ENCODE measurements at regions not wholly inside any gene's neighbourhood (a gene's known extent, or its start where the extent isn't known, plus 50 kb on each side); places are given as distances from the start of the nearest gene placed in this dataset.
"Not testable (repeated sequence)": the region's sequence is repeated elsewhere in the genome, so short reads cannot be mapped to it uniquely, and the experiment has no call there.

DNA sequence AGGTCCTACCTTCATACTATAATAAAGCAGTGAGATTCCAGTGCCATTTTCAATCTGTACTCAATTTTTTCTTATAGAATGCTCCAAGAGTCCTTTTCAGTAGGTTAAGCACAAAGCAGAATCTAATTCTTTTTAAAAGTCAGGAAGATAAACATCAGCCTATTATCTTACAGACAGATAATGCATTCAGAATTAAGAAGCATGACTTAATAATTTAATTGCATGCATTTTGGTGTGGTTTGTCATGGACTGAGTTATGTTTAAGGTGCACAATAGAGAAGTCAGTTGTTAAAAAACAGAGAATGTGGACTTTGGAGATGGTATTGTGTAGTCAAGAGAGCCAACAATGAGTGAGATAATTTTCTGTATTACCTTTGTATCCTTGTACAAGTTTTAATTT lies 1656.3 kb upstream of the LRRTM3 start:
- DNase-seq (ENCODE audit: low read depth in 2 of 2) = not testable (repeated sequence)

DNA sequence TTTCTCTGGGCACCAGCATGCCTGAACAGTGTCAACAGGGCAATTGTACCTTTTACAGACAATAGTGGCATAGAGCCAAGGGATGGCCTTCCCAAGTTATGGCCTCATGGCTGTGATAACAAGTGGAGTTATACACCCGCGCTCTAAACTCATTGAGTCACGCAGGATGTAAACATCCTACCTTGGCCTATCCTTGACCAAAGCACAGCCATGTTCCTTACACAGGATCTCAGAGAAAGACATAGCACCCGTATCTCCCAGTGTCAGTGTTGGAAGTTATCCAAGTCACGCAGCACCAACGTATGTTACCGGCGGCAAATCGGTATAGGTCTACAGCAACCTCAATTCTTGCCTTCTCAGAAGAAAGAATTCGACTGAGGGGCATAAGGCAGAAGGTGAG lies 1654.9 kb upstream of the LRRTM3 start:
- DNase-seq (ENCODE audit: low read depth in 2 of 2) = no peak

DNA sequence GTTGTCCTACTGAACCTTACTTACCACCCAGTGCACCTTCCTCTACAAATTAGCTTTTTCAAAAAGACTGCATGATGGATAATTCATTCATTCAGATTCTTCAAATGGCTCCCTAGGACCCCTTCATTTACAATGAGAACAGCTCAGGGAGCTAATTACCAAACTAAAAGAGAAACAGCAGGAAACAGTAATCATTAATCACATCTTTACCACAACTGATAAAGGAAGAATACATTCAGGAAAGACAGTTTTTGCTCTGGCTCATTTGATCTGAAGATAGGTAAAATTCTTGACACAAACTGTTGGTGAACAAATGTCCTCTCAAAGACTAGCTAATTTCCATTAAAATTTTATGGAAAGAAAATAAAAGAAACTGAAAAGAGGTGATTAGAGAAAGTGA lies 1652.7 kb upstream of the LRRTM3 start:
- no peak for DNase-seq (ENCODE audit: low read depth in 2 of 2)

DNA sequence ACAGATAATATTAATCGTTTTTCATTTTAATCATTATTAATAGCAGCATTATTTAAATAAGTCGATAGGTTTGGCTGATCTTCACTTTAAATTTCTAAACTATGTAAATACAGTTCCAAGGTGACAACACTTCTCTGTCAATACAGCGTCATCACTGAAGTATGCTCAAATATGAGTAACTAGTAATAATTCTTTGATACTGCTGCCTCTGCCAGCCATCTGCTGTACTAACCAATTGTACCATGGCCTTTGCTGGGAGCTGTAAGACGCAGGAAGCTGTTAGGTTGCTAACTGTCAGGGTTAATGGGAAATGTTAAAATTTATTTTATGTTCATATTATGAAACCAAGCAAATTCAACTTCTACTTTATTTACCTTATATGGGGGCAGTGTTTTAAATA lies 1650.5 kb upstream of the LRRTM3 start:
- DNase-seq (ENCODE audit: low read depth in 2 of 2) = no peak

DNA sequence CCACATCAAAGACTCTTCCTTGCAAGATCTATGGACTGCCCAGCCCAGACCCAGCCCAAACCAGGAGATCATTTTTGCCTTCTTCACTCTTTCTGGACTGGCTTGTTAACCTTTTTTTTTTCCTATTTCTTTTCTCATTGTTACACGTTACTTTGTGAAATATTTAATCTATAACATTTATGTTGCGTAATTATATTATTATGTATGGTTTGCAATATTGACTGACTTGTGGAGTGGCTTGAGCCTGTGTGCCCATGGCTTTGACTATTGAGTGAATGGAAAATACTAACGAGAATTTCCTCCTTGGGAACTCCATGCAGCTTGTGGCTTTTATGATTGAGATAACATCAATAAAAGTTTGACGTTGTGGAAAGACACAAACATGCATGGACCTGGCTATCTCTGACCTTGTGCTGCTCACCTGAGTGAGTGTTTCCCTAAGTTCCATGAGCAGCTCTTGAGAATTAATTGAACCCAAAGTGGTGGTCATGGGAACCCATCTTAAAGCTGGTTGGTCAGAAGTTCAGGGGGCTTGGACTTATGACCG lies 1641.3 kb upstream of the LRRTM3 start:
- no peak for DNase-seq (ENCODE audit: low read depth in 2 of 2)

DNA sequence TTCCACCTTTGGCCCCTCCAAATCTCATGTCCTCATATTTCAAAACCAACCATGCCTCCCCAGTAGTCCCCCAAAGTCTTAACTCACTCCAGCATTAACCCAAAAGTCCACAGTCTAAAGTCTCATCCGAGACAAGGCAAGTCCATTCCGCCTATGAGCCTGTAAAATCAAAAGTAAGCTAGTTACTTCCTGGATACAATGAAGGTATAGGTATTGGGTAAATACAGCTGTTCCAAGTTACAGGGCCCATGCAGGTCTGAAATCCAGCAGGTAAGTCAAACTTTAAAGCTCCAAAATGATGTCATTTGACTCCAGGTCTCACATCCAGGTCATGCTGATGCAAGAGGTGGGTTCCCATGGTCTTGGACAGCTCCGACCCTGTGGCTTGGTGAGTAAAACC lies 1640.1 kb upstream of the LRRTM3 start:
- DNase-seq (ENCODE audit: low read depth in 2 of 2) = not testable (repeated sequence)

DNA sequence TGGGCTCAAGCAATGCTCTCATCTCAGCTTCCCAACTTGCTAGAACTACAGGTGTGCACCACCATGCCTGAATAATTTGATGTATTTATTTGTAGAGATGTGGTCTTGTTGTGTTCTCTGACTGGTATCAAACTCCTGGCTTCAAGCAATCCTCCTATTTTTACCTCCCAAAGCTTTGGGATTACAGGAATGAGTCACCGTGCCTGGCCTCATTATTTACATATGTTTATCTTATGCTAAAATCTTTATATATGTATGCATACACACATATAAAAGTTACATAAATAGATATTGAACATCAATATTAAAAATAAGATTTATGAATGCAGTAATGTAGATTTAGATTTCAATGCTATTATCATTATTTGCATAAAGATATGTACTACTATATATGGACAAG lies 1634.5 kb upstream of the LRRTM3 start:
- DNase-seq (ENCODE audit: low read depth in 2 of 2) = no peak

DNA sequence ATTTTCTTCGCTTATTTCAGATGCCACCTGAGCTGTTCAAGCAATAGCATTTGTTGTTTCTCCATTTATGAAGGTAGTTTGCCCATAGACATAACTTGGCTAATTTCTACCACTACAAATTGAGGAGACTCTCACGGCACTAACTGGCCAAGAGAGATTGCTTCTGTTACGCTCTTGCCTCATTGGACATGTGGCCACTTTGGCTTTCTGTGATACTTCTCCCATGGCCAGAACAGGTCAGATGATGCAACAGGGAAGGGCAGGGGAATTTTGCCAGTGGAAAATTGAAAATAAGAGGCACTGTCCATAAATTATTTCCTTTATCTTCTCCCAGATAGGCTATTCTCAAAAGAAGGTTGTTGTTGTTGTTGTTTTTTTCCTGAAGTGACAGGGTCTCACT lies 1633.3 kb upstream of the LRRTM3 start:
- DNase-seq (ENCODE audit: low read depth in 2 of 2) = no peak

DNA sequence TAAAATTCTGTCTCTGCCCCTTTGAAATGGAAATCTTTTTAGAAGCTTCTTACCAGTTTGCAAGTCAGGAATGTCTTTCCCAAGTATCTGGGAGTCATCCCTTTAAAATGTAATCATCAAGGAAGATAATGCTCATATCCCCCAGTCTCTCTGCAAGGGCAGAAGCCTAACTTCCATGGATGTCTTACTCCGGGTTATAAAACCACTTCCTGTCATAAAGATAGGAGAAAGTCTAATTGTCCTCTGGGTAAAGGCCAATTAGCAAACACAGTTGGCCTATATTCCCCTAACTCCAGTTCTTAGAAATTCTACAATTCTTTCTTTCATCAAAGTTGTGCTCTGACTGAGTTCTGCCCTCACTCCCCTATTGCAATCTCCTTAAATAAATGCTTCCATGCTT lies 1631.5 kb upstream of the LRRTM3 start:
- DNase-seq (ENCODE audit: low read depth in 2 of 2) = no peak

DNA sequence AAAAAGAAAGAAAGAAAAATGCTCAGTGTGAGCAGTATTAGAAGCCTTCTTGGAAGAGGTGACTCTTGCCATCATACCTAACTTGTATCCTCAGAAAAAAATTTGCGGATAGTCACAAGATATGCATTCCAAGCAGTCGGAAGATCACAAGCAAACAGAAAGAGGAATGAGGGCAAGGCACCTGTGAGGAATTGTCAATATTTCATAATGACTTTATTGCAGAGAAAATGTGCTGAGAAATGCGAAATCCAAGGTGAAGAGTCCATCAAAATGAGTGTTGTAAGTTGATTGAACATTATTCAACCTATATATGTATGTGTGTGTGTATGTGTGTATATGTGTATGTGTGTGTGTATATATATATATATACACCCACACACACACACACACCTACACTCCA lies 1624.7 kb upstream of the LRRTM3 start:
- no peak for DNase-seq (ENCODE audit: low read depth in 2 of 2)

DNA sequence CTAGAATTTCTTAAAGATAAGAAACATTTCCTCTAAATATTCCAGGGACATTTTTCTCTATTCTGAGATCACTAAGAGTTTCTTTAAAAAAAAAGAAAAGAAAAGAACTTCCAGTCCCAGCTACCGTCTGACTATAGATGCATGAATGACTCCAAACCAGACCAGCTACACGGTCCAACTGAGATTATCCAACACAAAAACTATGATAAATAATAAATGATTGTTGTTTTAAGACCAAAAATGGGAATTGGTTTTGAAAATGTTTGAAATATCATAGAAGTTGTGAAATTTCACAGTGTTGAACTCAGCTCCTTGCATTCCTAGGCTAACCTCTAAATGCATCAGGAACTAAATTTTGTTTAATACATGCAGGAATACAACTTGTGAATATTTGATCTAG lies 1619.6 kb upstream of the LRRTM3 start:
- no peak for DNase-seq (ENCODE audit: low read depth in 2 of 2)

DNA sequence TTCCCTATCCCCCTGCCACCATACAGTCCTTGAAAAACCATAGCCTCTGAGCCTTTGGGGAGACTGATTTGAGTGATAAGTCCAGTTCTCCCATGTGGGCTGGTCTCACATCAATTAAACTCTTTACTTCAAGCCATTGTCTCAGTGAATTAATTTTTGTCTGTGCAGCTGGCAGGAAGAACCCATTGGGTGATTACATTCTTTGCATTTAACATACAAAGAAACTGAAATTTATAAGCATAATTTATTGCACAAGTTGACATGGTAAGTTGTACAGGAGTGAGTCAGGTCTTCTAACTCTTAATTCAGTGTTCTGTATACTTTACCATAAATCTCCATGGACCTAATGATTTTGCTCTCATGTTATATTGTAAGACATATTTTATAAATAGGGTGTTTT lies 1613.0 kb upstream of the LRRTM3 start:
- DNase-seq (ENCODE audit: low read depth in 2 of 2) = no peak

DNA sequence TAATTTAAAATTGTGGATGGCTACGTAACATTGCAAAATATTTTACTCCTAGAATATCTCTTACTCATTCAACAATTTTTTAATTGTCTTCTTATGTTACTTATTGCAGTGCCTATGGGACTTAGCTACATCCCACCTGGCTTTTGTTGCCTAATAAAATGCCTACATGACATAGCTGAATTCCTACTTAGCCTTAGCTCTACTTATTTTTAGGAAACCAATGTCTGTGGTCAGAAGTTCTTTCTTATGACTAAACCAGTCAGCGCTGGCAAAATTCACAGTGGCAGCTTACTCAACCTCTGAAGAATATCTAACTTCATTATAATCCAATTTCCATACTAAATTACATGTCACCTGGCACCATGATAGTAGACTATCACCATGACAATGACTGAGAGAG lies 1612.4 kb upstream of the LRRTM3 start:
- no peak for DNase-seq (ENCODE audit: low read depth in 2 of 2)

DNA sequence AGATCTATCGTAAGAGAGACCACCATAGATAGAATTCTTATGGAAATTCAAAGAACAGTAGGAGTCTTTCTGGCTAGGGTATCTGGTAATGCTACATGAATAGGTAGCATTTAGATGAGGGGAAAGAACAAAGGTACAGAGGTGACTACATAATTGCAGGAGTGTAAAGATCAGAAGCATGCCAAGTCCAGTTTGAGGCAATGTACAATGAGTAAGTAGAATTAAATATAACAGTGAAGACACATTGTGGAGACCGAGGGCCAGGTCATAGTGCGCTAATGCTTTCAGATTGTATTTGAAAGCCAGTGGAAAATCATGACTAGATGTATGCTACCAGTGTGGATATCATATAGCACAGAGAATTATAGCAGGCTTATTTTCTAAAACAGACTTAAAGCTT lies 1611.6 kb upstream of the LRRTM3 start:
- no peak for DNase-seq (ENCODE audit: low read depth in 2 of 2)

DNA sequence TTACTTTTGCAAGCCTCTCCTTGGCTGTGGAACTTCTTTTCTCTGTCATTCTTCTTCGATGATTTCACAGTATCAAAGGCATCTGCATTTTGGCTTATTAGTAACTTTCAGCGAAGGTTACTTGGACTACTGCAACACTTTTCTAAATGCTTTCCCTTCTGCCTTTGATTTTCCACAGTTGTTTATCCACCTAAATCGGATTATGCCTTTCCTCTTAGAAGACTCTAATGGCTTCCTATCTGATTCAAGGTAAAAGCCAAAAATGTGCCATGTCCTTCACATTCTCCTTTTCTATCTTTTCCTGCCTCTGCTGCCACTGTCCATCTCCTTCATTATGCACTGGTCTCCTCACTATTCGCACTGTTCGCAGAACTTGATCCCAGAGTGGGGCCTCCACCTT lies 1606.3 kb upstream of the LRRTM3 start:
- DNase-seq (ENCODE audit: low read depth in 2 of 2) = no peak

DNA sequence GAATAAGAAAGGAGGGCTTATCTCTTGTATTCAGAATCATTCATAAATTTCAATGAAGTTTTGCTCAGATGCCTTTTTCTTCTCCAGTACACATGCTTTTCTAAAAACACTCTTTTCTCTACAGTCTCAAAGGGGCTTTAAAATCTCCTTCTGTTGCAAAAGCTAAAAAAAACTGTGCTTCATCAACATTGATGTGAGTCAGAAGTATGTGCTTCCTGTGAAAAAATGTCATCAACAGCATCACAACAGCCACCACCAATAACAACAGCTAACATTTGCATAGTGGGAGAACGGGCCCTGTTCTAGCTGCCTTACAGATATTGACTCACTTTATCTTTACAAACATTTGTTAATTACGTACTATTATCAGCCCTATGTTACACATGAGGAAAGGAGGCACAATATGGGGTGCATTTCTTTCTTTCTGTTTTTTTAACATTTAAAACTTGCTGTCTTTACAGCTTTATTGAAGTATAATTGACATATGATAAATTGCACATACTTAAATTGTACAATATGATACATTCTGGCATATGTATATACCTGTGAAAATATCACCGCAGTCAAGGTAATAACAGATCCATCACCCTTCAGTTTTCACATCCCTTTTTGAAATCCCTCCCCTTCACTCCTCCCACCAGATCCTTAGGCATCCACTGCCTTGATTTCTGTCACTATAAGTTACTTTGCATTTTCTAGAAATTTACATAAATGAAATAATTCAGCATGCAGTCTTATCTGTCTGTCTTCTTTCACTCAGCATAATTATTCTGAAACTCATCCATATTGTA lies 1605.4 kb upstream of the LRRTM3 start:
- DNase-seq (ENCODE audit: low read depth in 2 of 2) = no peak

DNA sequence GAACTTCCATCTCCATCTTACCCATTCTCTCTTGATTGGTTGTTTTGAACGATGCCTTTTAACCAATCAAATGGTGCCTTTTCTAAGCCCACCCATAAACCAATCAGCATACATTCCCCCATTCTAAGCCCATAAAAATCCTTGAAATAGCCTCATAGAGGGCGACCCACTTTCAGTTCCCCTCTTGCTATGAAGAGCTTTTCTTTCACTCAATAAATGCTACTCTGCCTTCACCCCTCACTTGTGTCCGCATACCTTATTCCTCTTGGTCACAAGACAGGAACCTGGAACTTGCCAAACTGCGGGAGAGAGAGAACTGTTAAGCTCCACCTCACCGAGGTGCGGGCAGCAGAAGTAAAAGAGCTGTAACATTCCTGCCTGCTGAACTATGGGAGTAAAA lies 1602.0 kb upstream of the LRRTM3 start:
- DNase-seq (ENCODE audit: low read depth in 2 of 2) = no peak

DNA sequence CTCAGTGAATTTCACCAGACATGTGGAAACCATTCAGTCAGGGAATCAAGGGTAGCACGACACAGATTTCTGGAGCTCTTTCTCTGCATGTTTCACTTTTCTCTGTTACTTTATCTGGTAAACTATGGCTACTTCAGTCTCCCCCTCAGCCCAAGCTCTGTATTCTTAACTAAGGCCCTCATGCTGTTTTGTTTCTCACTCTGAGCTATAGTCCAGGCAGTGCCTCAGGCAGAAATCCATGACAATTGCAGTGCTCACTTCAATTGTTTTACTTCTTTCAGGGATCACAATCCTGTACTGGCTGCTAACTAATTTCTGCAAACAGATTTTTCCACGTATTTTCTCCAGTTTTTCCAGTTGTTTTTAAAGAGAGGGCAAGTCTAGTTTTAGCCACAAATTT lies 1599.9 kb upstream of the LRRTM3 start:
- DNase-seq (ENCODE audit: low read depth in 2 of 2) = no peak

DNA sequence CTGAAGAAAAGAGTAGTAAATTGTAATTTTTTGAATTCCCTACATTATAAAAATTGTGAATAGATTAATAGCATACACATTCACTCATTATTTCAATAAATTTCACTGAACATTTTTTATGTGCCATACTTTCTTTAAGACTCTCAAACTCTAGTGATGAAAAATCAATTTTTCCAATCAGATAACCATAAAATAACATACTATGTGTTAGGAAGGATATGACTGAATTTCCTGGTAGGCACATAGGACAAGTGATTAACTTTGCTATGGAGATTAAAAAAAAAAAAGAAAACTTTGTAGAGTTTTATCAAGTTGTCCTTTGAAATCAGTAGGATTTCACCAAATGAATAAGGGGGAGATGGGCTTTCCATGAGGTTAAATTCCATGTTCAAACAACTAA lies 1597.3 kb upstream of the LRRTM3 start:
- DNase-seq (ENCODE audit: low read depth in 2 of 2) = no peak

DNA sequence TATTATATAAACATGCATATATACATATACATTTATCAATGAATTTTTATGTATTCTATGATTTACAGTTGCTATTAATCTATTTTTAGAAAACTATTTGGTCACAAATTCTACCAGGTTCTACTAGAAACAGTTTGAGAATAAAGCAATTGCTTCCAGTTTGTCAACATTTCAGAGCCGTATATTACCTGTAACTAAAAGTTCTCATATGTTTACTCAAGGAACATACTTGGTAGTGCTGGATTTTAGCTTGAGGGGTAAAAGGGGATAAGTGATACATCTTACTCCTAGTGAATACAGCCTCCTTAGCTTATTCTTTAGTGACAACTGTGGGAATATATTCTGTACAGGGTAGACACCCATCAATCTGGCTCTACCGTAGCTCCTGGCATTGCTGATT lies 1590.5 kb upstream of the LRRTM3 start:
- no peak for DNase-seq (ENCODE audit: low read depth in 2 of 2)

DNA sequence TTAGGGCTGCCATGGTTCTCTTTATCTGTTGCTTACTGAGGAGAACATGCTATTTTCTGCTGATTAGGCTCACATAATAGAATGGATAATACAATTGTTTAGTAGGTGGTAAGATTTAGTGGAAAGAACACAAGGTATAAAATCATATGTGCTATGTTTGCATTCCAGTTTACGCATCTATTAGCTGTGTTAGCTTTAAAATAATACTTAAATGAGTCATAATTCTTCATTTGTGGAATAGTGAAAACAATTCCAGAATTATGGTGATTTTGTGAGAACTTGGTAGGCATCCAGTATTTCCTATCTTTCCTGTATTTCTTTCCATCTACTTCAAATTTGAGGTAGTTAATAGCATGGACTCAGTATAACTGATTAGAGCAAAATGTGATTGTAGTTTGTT lies 1585.5 kb upstream of the LRRTM3 start:
- DNase-seq (ENCODE audit: low read depth in 2 of 2) = no peak

DNA sequence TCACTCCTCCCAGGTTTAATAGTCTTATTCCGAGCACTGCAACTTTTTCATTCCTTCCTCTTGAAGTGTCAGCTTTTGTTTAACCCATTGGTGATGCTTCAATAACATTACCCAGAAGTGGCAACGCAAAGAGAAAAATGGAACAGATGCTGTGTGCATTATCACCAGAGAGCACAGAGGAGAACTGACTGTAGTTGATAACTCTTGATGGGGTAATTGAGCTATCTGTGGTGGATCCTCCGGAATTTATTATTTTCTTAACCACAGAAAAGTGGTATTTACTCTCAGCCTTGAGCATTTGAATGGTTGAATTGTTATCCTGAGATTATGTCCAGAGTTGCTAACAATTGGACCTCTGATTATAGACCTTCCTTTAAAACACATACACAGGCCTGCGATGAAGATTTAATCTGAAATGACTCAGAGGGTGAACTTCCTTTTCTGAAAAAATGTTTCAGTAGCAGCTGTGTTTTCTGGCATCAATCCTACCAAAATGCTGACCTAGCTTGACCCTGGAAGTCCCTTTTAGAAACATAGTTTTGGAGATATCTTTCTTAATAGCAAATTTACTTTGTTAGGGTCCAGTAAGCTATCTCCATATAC lies 1584.4 kb upstream of the LRRTM3 start:
- no peak for DNase-seq (ENCODE audit: low read depth in 2 of 2)

DNA sequence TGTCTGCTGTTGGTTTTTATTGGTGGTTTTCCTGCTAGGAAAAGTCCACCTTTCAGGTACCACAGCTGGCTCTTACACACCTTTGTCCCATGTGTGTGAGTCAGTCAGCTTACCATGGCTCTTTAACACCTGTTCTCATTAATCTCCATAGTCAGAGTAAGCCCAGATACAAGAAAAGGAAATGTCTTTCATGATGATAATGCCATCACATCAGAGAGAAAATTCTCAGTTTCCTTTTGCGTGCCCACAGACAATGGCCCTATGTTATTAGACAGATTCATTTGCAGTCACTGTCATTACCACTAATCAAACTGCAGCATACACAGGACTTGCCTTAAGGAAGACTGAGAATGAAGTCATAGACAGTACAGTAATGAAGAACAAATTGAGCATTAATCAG lies 1583.6 kb upstream of the LRRTM3 start:
- DNase-seq (ENCODE audit: low read depth in 2 of 2) = no peak

DNA sequence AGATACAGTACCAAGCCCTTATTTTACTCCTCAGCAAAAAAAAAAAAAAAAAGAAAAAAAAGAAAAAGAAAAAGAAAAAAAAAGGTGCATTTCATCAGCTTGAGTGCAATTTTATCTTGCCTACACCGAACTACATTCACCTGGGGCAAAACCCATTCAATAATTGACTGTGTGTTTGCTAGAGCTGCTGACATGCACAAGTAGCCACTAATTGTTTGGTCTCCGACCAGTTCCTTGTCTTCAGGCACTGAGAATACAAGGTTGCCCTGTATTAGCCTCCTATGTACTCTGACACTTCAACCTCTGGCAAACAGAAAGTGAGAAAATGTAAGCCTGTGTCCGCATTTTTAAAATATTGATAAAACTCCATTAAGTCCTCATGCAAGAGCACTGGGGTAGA lies 1579.4 kb upstream of the LRRTM3 start:
- DNase-seq (ENCODE audit: low read depth in 2 of 2) = no peak

Data from stimulated activated CD8-positive, alpha-beta memory T cell treated with anti-CD3 and anti-CD28 coated beads, Interleukin-7, amount 100 ng/mL, for 4 hours (primary cell).